ENCODE measurements at regions not wholly inside any gene's neighbourhood (a gene's known extent, or its start where the extent isn't known, plus 50 kb on each side); places are given as distances from the start of the nearest gene placed in this dataset.

DNA sequence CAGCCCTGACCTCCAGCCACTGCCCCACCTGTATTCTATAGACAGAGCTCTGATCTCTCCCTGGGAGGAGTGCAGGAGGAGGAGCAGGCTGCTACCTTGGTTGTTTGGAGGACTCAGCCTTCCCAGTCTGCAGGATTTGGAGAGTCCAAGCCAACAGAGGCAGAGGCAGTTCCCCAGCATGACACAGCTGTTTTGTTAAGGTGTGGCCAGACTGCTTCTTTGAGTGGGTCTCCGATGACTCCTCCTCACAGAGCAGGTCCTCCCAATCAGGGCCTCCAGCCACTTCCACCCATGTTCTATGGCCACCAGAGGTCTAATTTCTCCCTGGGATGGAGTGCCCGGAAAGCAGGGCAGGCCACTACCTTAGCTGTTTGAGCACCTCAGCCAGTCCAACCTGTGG, 203.5 kb downstream of the HACE1 start:
- TF ChIP-seq EZH2 (IDR thresholded peaks at IDR 0.05; ENCODE audit: borderline replicate concordance, low read length): no peak
- TF ChIP-seq, protein P1, sequence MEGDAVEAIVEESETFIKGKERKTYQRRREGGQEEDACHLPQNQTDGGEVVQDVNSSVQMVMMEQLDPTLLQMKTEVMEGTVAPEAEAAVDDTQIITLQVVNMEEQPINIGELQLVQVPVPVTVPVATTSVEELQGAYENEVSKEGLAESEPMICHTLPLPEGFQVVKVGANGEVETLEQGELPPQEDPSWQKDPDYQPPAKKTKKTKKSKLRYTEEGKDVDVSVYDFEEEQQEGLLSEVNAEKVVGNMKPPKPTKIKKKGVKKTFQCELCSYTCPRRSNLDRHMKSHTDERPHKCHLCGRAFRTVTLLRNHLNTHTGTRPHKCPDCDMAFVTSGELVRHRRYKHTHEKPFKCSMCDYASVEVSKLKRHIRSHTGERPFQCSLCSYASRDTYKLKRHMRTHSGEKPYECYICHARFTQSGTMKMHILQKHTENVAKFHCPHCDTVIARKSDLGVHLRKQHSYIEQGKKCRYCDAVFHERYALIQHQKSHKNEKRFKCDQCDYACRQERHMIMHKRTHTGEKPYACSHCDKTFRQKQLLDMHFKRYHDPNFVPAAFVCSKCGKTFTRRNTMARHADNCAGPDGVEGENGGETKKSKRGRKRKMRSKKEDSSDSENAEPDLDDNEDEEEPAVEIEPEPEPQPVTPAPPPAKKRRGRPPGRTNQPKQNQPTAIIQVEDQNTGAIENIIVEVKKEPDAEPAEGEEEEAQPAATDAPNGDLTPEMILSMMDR (IDR thresholded peaks at IDR 0.05; ENCODE audit: low read length): no peak

All from OCI-LY1 (cell line).